Brain microvascular endothelial cell (primary cell): ENCODE measurements at regions not wholly inside any gene's neighbourhood (a gene's known extent, or its start where the extent isn't known, plus 50 kb on each side); places are given as distances from the start of the nearest gene placed in this dataset.
"Not testable (repeated sequence)": the region's sequence is repeated elsewhere in the genome, so short reads cannot be mapped to it uniquely, and the experiment has no call there.

Experiments
- DNase-seq: peaks from one replicate; pipeline ENCODE4 v3.0.0-alpha.2; 2020
- H3K27ac ChIP-seq: fragments of 250-450 bp; sonication (Bioruptor Pico); 2 replicates; pipeline ENCODE4 v1.5.1; 2020; ENCODE audit warnings: mild to moderate bottlenecking, moderate library complexity
- H3K27me3 ChIP-seq: fragments of 250-450 bp; sonication (Bioruptor Pico); replicated peaks from 2 replicates; pipeline ENCODE4 v1.5.1; 2020; ENCODE audit warnings: mild to moderate bottlenecking
- H3K36me3 ChIP-seq: fragments of 250-450 bp; sonication (Bioruptor Pico); replicated peaks from 2 replicates; pipeline ENCODE4 v1.5.1; 2020; ENCODE audit warnings: mild to moderate bottlenecking
- H3K4me3 ChIP-seq: 2 replicates; pipeline ENCODE4 v1.5.1; 2011; ENCODE audit warnings: low read depth, mild to moderate bottlenecking, control low read depth, low read length, moderate library complexity
- CTCF ChIP-seq: IDR thresholded peaks from 2 replicates; pipeline ENCODE4 v1.5.1; 2011; ENCODE audit warnings: low read depth, mild to moderate bottlenecking, moderate library complexity, low read length, control low read depth, inconsistent platforms; ENCODE audit errors: missing control alignments
- in situ Hi-C: cut with HindIII; loops from 2 replicates; pipeline ENCODE4 v1.10.0; 2017; ENCODE audit warnings: low sequenced_read_pairs, low pct_ligation_motif_present

DNA sequence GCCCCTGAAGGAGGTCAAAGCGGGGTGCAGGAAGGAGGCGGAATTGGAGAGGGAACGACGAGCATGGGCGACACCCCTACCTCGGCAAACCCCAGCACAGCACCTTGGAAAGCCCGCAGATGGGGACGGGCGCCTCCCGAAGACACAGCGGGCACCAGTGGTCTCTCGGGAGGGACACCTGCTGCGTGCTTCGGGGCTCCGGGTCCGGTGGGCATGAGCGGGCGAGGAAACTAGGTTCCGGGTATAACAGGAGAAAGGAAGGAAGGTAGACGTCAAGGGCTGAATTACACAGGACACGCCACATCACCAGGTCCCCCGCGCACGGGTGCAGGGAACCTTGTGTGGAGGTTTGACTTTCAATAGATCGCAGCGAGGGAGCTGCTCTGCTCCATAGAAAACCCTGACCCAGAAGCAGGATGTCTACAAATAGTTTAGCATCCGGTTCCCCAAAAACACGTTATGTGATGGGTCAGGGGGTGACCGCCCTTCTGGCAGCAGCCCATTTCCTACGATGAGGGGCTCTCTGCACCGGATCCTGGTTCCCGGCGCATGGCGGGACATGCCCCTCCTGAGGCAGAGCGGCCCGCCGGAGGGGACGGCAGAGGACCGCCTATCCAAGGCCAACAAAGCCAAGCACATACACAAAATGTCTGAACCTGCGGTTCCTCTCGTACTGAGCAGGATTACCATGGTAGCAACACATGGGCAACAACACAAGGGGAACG lies 196.9 kb downstream of the ALG10 start:
- no peak for TF ChIP-seq CTCF
- in situ Hi-C loops, result no loop called here
- no peak for DNase-seq
- Histone ChIP-seq H3K27ac (no peak overlapping the region), H3K27me3 (no peaks in the 10 kb centered on the region), H3K36me3 (no peaks in the 10 kb centered on the region), H3K4me3 (no peak overlapping the region)

DNA sequence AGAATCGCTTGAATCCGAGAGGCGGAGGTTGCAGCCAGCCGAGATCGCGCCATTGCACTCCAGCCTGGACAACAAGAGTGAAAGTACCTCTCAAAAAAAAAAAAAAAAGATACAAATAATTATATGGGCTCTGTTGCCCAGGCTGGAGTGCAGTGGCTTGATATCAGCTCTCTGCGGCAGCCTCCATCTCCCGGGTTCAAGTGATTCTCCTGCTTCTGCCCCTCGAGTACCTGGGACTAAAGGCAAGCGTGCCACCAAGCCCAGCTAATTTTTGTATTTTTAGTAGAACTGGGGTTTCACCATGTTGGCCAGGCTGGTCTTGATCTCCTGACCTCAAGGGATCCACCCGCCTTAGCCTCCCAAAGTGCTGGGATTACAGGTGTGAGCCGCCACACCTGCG lies 197.8 kb downstream of the ALG10 start:
- H3K4me3 ChIP-seq, H3K36me3 ChIP-seq, H3K27ac ChIP-seq, H3K27me3 ChIP-seq, DNase-seq, in situ Hi-C loops: not testable (repeated sequence)

- Histone ChIP-seq H3K27me3 (no peaks in the 10 kb centered on the region), H3K27ac (no peak overlapping the region), H3K4me3 (no peak overlapping the region), H3K36me3 (no peaks in the 10 kb centered on the region)
- in situ Hi-C loops, result no loop called here
- TF ChIP-seq CTCF, result no peak
- no peak for DNase-seq
These were observed 201.3 kb downstream of the ALG10 start for GRCh38 chr12:34223640-34224039.

DNA sequence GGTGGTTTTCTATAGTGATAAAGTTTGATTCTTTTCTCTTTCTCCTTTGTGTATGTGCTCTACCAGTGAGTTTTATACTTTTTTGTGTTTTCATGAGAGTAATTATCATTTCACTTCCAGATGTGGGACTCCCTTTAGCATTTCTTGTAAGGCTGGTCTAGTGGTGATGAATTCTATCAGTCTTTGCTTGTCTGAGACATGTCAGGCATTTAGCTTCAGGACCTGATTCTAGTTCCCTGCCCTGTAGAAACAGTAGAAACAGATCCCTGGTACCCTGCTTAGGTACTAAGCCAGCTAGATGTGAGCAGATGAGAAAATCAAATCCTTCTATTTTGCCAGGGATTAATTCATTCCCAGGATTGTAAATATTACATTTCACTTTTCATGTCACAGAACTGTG lies 203.7 kb downstream of the ALG10 start:
- H3K27ac ChIP-seq, DNase-seq, H3K27me3 ChIP-seq, in situ Hi-C loops, H3K4me3 ChIP-seq, H3K36me3 ChIP-seq: not testable (repeated sequence)

DNA sequence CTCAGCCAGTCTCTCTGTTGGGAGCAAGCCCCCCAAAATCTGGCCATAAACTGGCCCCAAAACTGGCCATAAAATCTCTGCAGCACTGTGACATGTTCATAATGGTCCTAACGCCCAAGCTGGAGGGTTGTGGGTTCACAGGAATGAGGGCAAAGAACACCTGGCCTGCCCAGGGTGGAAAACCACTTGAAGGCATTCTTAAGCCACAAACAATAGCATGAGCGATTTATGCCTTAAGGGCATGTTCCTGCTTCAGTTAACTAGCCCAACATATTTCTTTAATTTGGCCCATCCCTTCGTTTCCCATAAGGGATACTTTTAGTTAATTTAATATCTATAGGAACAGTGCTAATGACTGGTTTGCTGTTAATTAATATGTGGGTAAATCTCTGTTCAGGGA lies 205.8 kb downstream of the ALG10 start:
- in situ Hi-C loops, H3K27me3 ChIP-seq, H3K36me3 ChIP-seq, H3K4me3 ChIP-seq, DNase-seq, H3K27ac ChIP-seq: not testable (repeated sequence)

DNA sequence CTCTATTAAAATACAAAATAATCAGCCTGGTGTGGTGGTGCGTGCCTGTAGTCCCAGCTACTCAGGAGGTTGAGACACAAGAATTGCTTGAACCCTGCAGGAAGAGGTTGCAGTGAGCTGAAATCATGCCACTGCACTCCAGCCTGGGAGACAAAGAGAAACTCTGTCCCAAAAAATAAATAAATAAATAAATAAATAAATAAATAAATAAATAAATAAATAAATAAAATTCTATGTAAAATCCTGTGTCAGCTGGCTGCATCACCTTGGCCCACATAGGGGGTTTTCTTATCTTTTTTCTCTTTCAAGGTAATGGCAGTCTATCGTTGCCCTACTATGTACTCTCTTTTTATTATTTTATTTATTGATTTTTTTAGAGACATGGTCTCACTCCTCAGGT lies 206.7 kb downstream of the ALG10 start:
- not testable (repeated sequence) for H3K4me3 ChIP-seq

DNA sequence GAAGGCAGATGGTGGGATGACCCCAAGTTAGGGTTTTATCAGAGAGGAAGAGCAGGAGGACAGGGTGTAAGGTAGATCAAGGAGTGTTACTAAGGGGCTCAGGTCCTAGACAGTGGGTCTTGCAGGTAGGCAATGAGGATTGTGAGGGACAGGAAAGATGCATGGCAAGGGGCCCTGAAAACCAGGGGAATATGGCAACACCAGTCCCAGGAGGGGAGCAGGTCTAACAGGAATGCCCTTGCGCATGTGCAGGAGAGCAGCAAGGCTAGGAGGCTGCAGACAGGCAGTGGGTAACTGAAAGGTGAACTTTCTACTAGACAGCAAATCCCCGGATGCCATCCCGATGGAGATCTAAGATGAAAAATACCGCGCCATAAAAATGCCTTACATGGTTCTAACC lies 211.3 kb downstream of the ALG10 start:
- in situ Hi-C loops, result no loop called here
- no peak for DNase-seq

More for the DNA sequence above, 206.7 kb downstream of the ALG10 start:
- DNase-seq, in situ Hi-C loops, H3K27ac ChIP-seq, H3K27me3 ChIP-seq, H3K36me3 ChIP-seq: not testable (repeated sequence)

More for the DNA sequence above, 211.3 kb downstream of the ALG10 start:
- Histone ChIP-seq H3K27ac (no peak overlapping the region), H3K36me3 (no peaks in the 10 kb centered on the region), H3K4me3 (no peak overlapping the region), H3K27me3 (no peaks in the 10 kb centered on the region)
- no peak for TF ChIP-seq CTCF
